Activated naive CD8-positive, alpha-beta T cell treated with anti-CD3 and anti-CD28 coated beads, Interleukin-2, amount 10 ng/mL, durations not matched to agents 7 days and 5 days (primary cell): ENCODE measurements at regions not wholly inside any gene's neighbourhood (a gene's known extent, or its start where the extent isn't known, plus 50 kb on each side); places are given as distances from the start of the nearest gene placed in this dataset.

Experiments used
- ATAC-seq: fragments of 150-1000 bp; cut with Tn5 transposase; one replicate; pipeline ENCODE4 v1.10.0; 2021; ENCODE audit warnings: low read depth, moderate library complexity
- POLR2A ChIA-PET: fragments of 350-600 bp; sonication (Branson Sonifier 250); formaldehyde crosslinking; loops from one replicate; lab custom pipeline; 2021; ENCODE audit warnings: antibody characterized with exemption; lab: Charles Lee
- DNase-seq: peaks from one replicate; pipeline ENCODE4 v3.0.0; 2021
- H3K27ac Mint-ChIP-seq: one replicate; pipeline ENCODE4 v1.8.0; 2022; ENCODE audit warnings: mild to moderate bottlenecking, mixed read lengths
- H3K27me3 Mint-ChIP-seq: one replicate; pipeline ENCODE4 v1.8.0; 2022; ENCODE audit warnings: mild to moderate bottlenecking, moderate library complexity, mixed read lengths
- H3K36me3 Mint-ChIP-seq: one replicate; pipeline ENCODE4 v1.8.0; 2021; ENCODE audit warnings: mild to moderate bottlenecking, mixed read lengths
- H3K4me1 Mint-ChIP-seq: one replicate; pipeline ENCODE4 v1.8.0; 2021; ENCODE audit warnings: mixed read lengths
- H3K4me3 Mint-ChIP-seq: one replicate; pipeline ENCODE4 v1.8.0; 2022; ENCODE audit warnings: mild to moderate bottlenecking, moderate library complexity, mixed read lengths
- H3K9me3 Mint-ChIP-seq: one replicate; pipeline ENCODE4 v1.8.0; 2021; ENCODE audit warnings: mixed read lengths

GRCh38 chr7:1321411-1322239 is 89.0 kb downstream of the UNCX start:
- Mint-ChIP-seq H3K9me3 (peaks cover 2% of the 10 kb centered on the region), H3K4me3 (no peak overlapping the region), H3K4me1 (no peaks in the 10 kb centered on the region), H3K27me3 (peaks cover 7% of the 10 kb centered on the region), H3K27ac (no peak overlapping the region), H3K36me3 (no peaks in the 10 kb centered on the region)
- DNase-seq = no peak
- ATAC-seq = no peak
- POLR2A ChIA-PET = no interaction called here

- Mint-ChIP-seq H3K4me1 (no peaks in the 10 kb centered on the region), H3K9me3 (peaks cover 2% of the 10 kb centered on the region), H3K4me3 (no peak overlapping the region), H3K27ac (no peak overlapping the region), H3K27me3 (peaks cover 7% of the 10 kb centered on the region), H3K36me3 (no peaks in the 10 kb centered on the region)
- no peak for ATAC-seq
- POLR2A ChIA-PET = no interaction called here
- no peak for DNase-seq
These were observed 89.8 kb downstream of the UNCX start for GRCh38 chr7:1322240-1323110.

- POLR2A ChIA-PET = no interaction called here
- no peak overlapping the region for H3K27ac Mint-ChIP-seq
- peaks cover 2% of the 10 kb centered on the region for H3K9me3 Mint-ChIP-seq
- H3K27me3 Mint-ChIP-seq = peaks cover 7% of the 10 kb centered on the region
- H3K36me3 Mint-ChIP-seq = no peaks in the 10 kb centered on the region
- no peaks in the 10 kb centered on the region for H3K4me1 Mint-ChIP-seq
- DNase-seq (no peak), ATAC-seq (no peak)
- H3K4me3 Mint-ChIP-seq = no peak overlapping the region
These were observed 90.7 kb downstream of the UNCX start for GRCh38 chr7:1323178-1324027.

GRCh38 chr7:1324028-1324900 is 91.6 kb downstream of the UNCX start:
- POLR2A ChIA-PET = no interaction called here
- no peak for DNase-seq
- Mint-ChIP-seq H3K9me3 (no peaks in the 10 kb centered on the region), H3K36me3 (no peaks in the 10 kb centered on the region), H3K4me3 (no peak overlapping the region), H3K27ac (no peak overlapping the region), H3K27me3 (peaks cover 7% of the 10 kb centered on the region), H3K4me1 (no peaks in the 10 kb centered on the region)
- no peak for ATAC-seq

- Mint-ChIP-seq H3K9me3 (no peaks in the 10 kb centered on the region), H3K4me3 (no peak overlapping the region), H3K36me3 (no peaks in the 10 kb centered on the region), H3K4me1 (no peaks in the 10 kb centered on the region), H3K27ac (no peak overlapping the region), H3K27me3 (peaks cover 7% of the 10 kb centered on the region)
- POLR2A ChIA-PET = no interaction called here
- ATAC-seq (no peak), DNase-seq (no peak)
These were observed 92.6 kb downstream of the UNCX start for GRCh38 chr7:1325246-1325645.

- Mint-ChIP-seq H3K4me3 (no peak overlapping the region), H3K9me3 (no peaks in the 10 kb centered on the region), H3K36me3 (no peaks in the 10 kb centered on the region), H3K27ac (no peak overlapping the region), H3K27me3 (peaks cover 7% of the 10 kb centered on the region), H3K4me1 (no peaks in the 10 kb centered on the region)
- ATAC-seq (no peak), DNase-seq (no peak)
- POLR2A ChIA-PET = no interaction called here
These were observed 93.2 kb downstream of the UNCX start for GRCh38 chr7:1325646-1326510.

GRCh38 chr7:1326511-1326785 is 93.8 kb downstream of the UNCX start:
- POLR2A ChIA-PET = no interaction called here
- ATAC-seq (no peak), DNase-seq (no peak)
- H3K4me1 Mint-ChIP-seq = no peaks in the 10 kb centered on the region
- H3K9me3 Mint-ChIP-seq = no peaks in the 10 kb centered on the region
- no peak overlapping the region for H3K27ac Mint-ChIP-seq
- H3K36me3 Mint-ChIP-seq = no peaks in the 10 kb centered on the region
- H3K4me3 Mint-ChIP-seq = no peak overlapping the region
- peaks cover 7% of the 10 kb centered on the region for H3K27me3 Mint-ChIP-seq

- no peaks in the 10 kb centered on the region for H3K9me3 Mint-ChIP-seq
- H3K36me3 Mint-ChIP-seq = no peaks in the 10 kb centered on the region
- POLR2A ChIA-PET = no interaction called here
- no peak for ATAC-seq
- DNase-seq = no peak
- H3K4me1 Mint-ChIP-seq = no peaks in the 10 kb centered on the region
- peaks cover 8% of the 10 kb centered on the region for H3K27me3 Mint-ChIP-seq
- no peak overlapping the region for H3K4me3 Mint-ChIP-seq
- no peak overlapping the region for H3K27ac Mint-ChIP-seq
These were observed 96.6 kb downstream of the UNCX start for GRCh38 chr7:1329261-1329660.

- H3K27ac Mint-ChIP-seq = no peak overlapping the region
- DNase-seq = no peak
- POLR2A ChIA-PET = no interaction called here
- H3K9me3 Mint-ChIP-seq = no peaks in the 10 kb centered on the region
- H3K36me3 Mint-ChIP-seq = no peaks in the 10 kb centered on the region
- ATAC-seq = no peak
- H3K4me1 Mint-ChIP-seq = no peaks in the 10 kb centered on the region
- peaks cover 8% of the 10 kb centered on the region for H3K27me3 Mint-ChIP-seq
- H3K4me3 Mint-ChIP-seq = no peak overlapping the region
These were observed 97.5 kb downstream of the UNCX start for GRCh38 chr7:1329966-1330800.

GRCh38 chr7:1330801-1331425 is 98.2 kb downstream of the UNCX start:
- H3K27ac Mint-ChIP-seq = no peak overlapping the region
- H3K27me3 Mint-ChIP-seq = peaks cover 8% of the 10 kb centered on the region
- POLR2A ChIA-PET = no interaction called here
- no peaks in the 10 kb centered on the region for H3K36me3 Mint-ChIP-seq
- DNase-seq (no peak), ATAC-seq (no peak)
- H3K4me3 Mint-ChIP-seq = no peak overlapping the region
- no peaks in the 10 kb centered on the region for H3K4me1 Mint-ChIP-seq
- H3K9me3 Mint-ChIP-seq = no peaks in the 10 kb centered on the region
